Right lobe of liver (tissue), 4 donors: ENCODE measurements at regions not wholly inside any gene's neighbourhood (a gene's known extent, or its start where the extent isn't known, plus 50 kb on each side); places are given as distances from the start of the nearest gene placed in this dataset.

Source experiments
- POLR2A ChIP-seq: fragments of 450-650 bp; IDR thresholded peaks from one replicate; pipeline ENCODE4 v1.6.1; 2017; ENCODE audit warnings: antibody characterized with exemption, mild to moderate bottlenecking
- TF ChIP-seq, protein P1 (sequence below), 4 donors: fragments of 200-600 bp in 3 of 4; fragments of 450-650 bp in 1 of 4; IDR thresholded peaks; one replicate each; pipeline versions ENCODE4 v1.5.1 to v1.8.0; 2016 to 2022; ENCODE audit warnings: antibody characterized with exemption in 4 of 4, mild to moderate bottlenecking in 2 of 4
- donor health status: DM: no; HTN: no; CAD: no.
- donor health status: DM: no; HTN: no; CAD: no.
- donor health status: DM: no; HTN: yes; CAD: no.

DNA sequence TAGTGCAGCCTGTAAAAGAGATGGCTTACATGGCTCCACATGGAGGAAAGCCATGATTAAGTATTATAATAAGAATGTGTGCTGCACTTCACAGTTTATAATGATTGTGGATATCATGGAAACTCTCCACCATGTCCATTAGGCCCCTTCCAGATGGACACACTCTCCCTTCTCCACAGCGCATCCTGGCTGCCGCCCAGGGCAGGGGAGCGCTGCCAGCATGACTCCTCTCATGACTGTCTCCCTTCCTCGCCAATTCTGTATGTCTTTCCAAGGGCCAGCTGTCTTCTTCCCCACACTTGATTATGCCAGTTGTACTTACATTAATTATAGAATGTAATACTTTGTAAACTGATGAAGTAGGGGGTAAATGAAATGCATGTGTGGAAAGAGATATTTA, 259.3 kb upstream of the TMEM72 start:
- TF ChIP-seq, protein P1, sequence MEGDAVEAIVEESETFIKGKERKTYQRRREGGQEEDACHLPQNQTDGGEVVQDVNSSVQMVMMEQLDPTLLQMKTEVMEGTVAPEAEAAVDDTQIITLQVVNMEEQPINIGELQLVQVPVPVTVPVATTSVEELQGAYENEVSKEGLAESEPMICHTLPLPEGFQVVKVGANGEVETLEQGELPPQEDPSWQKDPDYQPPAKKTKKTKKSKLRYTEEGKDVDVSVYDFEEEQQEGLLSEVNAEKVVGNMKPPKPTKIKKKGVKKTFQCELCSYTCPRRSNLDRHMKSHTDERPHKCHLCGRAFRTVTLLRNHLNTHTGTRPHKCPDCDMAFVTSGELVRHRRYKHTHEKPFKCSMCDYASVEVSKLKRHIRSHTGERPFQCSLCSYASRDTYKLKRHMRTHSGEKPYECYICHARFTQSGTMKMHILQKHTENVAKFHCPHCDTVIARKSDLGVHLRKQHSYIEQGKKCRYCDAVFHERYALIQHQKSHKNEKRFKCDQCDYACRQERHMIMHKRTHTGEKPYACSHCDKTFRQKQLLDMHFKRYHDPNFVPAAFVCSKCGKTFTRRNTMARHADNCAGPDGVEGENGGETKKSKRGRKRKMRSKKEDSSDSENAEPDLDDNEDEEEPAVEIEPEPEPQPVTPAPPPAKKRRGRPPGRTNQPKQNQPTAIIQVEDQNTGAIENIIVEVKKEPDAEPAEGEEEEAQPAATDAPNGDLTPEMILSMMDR (IDR thresholded peaks at IDR 0.05) = no peak
- TF ChIP-seq POLR2A = no peak
